ENCODE measurements at regions not wholly inside any gene's neighbourhood (a gene's known extent, or its start where the extent isn't known, plus 50 kb on each side); places are given as distances from the start of the nearest gene placed in this dataset.

GRCh38 chr6:79423216-79423615 lies 114.0 kb downstream of the LCA5 start:
- Histone ChIP-seq H3K4me1 (no peaks in the 10 kb centered on the region), H3K36me3 (ENCODE audit: low read depth, missing control alignments) (no peaks in the 10 kb centered on the region), H3K4me3 (no peak overlapping the region), H3K27me3 (no peaks in the 10 kb centered on the region), H3K27ac (no peak overlapping the region), H3K9me3 (no peaks in the 10 kb centered on the region)
- intact Hi-C loops (cut with DNase I; ENCODE audit: low total_unique reads) = no loop called here
- DNase-seq = no peak
- TF ChIP-seq CTCF (IDR thresholded peaks at IDR 0.05) = no peak
- TF ChIP-seq POLR2A (IDR thresholded peaks at IDR 0.05) = no peak
- 80 to 81% methylated on average over 2 of the region's 2 CpGs for WGBS, 2 donors

DNA sequence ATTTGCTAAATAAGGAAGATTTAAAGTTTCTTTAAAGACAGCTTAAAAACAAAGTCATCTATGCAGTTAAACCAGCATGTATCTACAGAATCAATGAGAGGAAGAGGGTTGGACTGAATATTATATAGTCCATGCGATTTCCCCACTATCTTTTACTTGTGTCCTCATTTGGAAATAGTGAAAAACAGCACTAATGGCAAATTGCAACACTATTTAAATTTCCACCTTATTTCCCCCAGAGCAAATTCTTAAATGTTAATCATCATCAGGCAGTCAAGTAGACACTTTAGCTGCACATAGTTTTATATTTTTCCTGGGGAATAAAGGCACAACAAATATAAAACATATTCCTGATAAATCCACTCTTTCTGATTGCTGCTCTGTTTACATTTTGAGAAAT lies 114.6 kb downstream of the LCA5 start:
- H3K9me3 ChIP-seq = no peaks in the 10 kb centered on the region
- intact Hi-C loops (cut with DNase I; ENCODE audit: low total_unique reads) = no loop called here
- WGBS, 2 donors = 93 to 96% methylated on average over 1 of the region's 1 CpG

DNA sequence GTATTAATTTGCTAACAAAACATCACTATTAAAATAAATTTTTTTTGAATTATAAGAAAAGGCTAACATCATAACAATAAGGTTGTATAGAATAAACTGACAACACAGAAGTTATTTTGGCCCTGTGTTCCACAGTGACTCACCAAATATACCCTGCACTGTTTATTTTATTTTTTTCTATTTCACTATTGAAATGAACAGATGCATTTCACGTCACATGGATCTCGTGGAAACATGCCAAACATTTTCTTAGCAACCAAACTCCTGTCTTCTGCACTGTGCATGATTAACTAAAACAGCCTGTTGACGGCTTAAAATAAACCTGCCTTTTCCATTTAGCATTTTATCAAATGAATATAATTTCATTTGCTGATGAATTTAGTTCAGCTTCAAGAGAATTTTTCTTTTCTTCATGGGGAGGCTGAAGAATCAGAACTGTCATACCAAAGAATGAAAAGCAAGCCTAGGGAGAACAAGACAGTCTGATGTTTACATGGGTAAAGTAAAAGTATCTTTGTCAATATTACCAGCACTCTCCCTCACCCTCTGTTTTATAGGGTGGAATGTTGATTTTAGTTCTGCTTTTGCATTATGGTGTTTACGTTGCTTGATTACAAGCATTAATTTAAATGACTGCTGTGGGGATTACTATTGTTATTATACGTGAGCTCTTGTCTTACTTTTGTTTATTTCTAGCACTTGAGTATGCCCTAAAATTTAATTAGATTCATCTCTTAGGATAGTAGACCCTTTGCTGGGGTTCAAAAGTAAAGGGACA lies 115.3 kb downstream of the LCA5 start:
- Histone ChIP-seq H3K27me3 (no peaks in the 10 kb centered on the region), H3K27ac (no peak overlapping the region), H3K9me3 (no peaks in the 10 kb centered on the region), H3K4me1 (no peaks in the 10 kb centered on the region), H3K4me3 (no peak overlapping the region), H3K36me3 (ENCODE audit: low read depth, missing control alignments) (no peaks in the 10 kb centered on the region)
- intact Hi-C loops (cut with DNase I; ENCODE audit: low total_unique reads) = no loop called here
- 54 to 57% methylated on average over 5 of the region's 5 CpGs for WGBS, 2 donors
- TF ChIP-seq POLR2A (IDR thresholded peaks at IDR 0.05) = no peak
- DNase-seq = peak; percentile 16

More for the DNA sequence above, 114.6 kb downstream of the LCA5 start:
- no peaks in the 10 kb centered on the region for H3K27me3 ChIP-seq
- H3K36me3 ChIP-seq (ENCODE audit: low read depth, missing control alignments) = no peaks in the 10 kb centered on the region
- no peak overlapping the region for H3K4me3 ChIP-seq
- H3K4me1 ChIP-seq = no peaks in the 10 kb centered on the region
- TF ChIP-seq CTCF (IDR thresholded peaks at IDR 0.05) (no peak), POLR2A (IDR thresholded peaks at IDR 0.05) (no peak)
- no peak for DNase-seq
- no peak overlapping the region for H3K27ac ChIP-seq

DNA sequence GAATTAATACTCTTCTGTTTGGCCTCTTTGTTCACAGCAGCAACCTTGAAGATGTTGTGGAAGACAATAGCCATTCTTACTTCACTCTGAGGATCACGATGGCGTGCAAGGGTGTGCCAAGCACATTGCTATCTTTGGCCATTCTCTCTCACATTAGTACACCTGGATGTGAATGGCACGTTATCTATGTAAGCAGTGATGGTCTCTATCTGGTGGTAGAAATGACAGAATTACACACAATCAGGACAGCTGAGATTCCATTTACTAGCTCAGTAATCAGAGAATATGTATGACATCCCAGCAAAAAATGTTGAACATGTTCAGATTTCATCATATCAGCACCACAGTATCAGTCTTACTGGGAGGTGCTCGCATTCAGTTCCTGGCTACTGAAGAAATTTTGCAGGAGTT lies 116.2 kb downstream of the LCA5 start:
- DNase-seq = no peak

GRCh38 chr6:79420054-79420453 lies 117.2 kb downstream of the LCA5 start:
- Histone ChIP-seq H3K4me3 (no peak overlapping the region), H3K27ac (no peak overlapping the region), H3K9me3 (no peaks in the 10 kb centered on the region), H3K4me1 (no peaks in the 10 kb centered on the region), H3K27me3 (no peaks in the 10 kb centered on the region), H3K36me3 (ENCODE audit: low read depth, missing control alignments) (no peaks in the 10 kb centered on the region)
- intact Hi-C loops (cut with DNase I; ENCODE audit: low total_unique reads) = no loop called here
- TF ChIP-seq POLR2A (IDR thresholded peaks at IDR 0.05) = no peak
- TF ChIP-seq CTCF (IDR thresholded peaks at IDR 0.05) = no peak
- WGBS, 2 donors = 56 to 60% methylated on average over 1 of the region's 1 CpG
- DNase-seq = no peak

More for the DNA sequence above, 116.2 kb downstream of the LCA5 start:
- 69 to 90% methylated on average over 4 of the region's 4 CpGs for WGBS, 2 donors
- H3K9me3 ChIP-seq = no peaks in the 10 kb centered on the region
- intact Hi-C loops (cut with DNase I; ENCODE audit: low total_unique reads) = no loop called here
- H3K36me3 ChIP-seq (ENCODE audit: low read depth, missing control alignments) = no peaks in the 10 kb centered on the region
- no peaks in the 10 kb centered on the region for H3K27me3 ChIP-seq
- H3K27ac ChIP-seq = no peak overlapping the region
- no peaks in the 10 kb centered on the region for H3K4me1 ChIP-seq
- TF ChIP-seq CTCF (IDR thresholded peaks at IDR 0.05) = no peak
- no peak for TF ChIP-seq POLR2A (IDR thresholded peaks at IDR 0.05)
- no peak overlapping the region for H3K4me3 ChIP-seq

Data from testis (tissue), 2 donors.